OCI-LY7 (cell line): ENCODE measurements at regions not wholly inside any gene's neighbourhood (a gene's known extent, or its start where the extent isn't known, plus 50 kb on each side); places are given as distances from the start of the nearest gene placed in this dataset.

Source experiments
- EZH2phosphoT487 ChIP-seq: fragments of 200-600 bp; sonication (generic); IDR thresholded peaks from 2 replicates; pipeline ENCODE4 v1.6.1; 2018; ENCODE audit warnings: low read depth, borderline replicate concordance, mild to moderate bottlenecking, mixed run types, antibody characterized with exemption, low read length, moderate library complexity, mixed read lengths
- TF ChIP-seq, protein P1 (sequence below): fragments of 200-600 bp; sonication (generic); conservative IDR thresholded peaks from 2 replicates; pipeline ENCODE4 v1.5.1; 2014; ENCODE audit warnings: mild to moderate bottlenecking, antibody characterized with exemption, low read length, moderate library complexity, mixed read lengths

GRCh38 chr4:29005838-29006237, 1714.3 kb upstream of the PCDH7 start:
- TF ChIP-seq, protein P1, sequence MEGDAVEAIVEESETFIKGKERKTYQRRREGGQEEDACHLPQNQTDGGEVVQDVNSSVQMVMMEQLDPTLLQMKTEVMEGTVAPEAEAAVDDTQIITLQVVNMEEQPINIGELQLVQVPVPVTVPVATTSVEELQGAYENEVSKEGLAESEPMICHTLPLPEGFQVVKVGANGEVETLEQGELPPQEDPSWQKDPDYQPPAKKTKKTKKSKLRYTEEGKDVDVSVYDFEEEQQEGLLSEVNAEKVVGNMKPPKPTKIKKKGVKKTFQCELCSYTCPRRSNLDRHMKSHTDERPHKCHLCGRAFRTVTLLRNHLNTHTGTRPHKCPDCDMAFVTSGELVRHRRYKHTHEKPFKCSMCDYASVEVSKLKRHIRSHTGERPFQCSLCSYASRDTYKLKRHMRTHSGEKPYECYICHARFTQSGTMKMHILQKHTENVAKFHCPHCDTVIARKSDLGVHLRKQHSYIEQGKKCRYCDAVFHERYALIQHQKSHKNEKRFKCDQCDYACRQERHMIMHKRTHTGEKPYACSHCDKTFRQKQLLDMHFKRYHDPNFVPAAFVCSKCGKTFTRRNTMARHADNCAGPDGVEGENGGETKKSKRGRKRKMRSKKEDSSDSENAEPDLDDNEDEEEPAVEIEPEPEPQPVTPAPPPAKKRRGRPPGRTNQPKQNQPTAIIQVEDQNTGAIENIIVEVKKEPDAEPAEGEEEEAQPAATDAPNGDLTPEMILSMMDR: no peak
- TF ChIP-seq EZH2phosphoT487: no peak
